GM12875 (cell line): ENCODE measurements at regions not wholly inside any gene's neighbourhood (a gene's known extent, or its start where the extent isn't known, plus 50 kb on each side); places are given as distances from the start of the nearest gene placed in this dataset.

ENCODE experiments used
- H3K4me3 ChIP-seq: one replicate; pipeline ENCODE4 v1.5.1; 2011; ENCODE audit warnings: low read depth, low read length, control low read depth
- CTCF ChIP-seq: IDR thresholded peaks from 2 replicates; pipeline ENCODE4 v1.5.1; 2011; ENCODE audit warnings: low read depth, mild to moderate bottlenecking, control low read depth, inconsistent platforms, low read length, moderate library complexity, borderline replicate concordance; ENCODE audit not compliant: insufficient read depth

- no peak for TF ChIP-seq CTCF
- H3K4me3 ChIP-seq: no peak overlapping the region
These were observed 745.1 kb upstream of the TENM3 start for GRCh38 chr4:181498148-181498547.

GRCh38 chr4:181502611-181503010, 740.6 kb upstream of the TENM3 start:
- H3K4me3 ChIP-seq: no peak overlapping the region
- TF ChIP-seq CTCF: no peak

DNA sequence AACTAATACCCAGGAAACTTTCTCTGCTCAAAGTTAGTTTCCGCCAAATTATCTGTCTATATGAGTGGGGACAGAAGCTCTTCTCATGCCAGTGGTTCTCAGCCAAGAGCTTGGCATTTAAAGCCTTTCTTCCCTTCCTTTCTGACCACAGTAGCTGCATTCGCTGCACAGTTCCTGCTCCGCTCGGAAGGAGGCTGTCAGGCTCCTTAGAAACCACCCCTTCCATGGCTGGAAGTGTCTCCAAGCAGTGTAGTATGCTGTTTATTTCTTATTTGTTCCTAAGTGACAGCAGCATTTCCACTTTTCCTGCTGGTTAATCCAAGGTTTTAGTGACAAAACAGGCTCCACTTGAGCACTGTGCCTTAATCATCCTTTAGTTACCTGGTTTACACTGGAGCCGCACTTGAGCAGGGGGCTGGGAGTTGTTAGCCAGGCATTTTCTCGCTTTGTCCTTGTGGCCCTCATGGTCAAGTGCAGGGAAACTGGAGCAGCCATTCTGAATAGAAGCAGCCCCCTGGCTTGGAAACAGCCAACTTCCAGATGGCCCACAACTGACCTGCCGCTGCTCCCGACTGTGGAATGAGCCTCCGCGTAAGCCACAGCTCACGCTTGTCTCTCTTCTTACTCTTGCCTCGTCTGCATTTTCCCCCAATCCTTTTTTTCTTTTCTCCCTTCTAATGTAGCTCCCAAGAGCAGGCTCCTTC, 739.4 kb upstream of the TENM3 start:
- no peak for TF ChIP-seq CTCF
- H3K4me3 ChIP-seq: no peak overlapping the region

DNA sequence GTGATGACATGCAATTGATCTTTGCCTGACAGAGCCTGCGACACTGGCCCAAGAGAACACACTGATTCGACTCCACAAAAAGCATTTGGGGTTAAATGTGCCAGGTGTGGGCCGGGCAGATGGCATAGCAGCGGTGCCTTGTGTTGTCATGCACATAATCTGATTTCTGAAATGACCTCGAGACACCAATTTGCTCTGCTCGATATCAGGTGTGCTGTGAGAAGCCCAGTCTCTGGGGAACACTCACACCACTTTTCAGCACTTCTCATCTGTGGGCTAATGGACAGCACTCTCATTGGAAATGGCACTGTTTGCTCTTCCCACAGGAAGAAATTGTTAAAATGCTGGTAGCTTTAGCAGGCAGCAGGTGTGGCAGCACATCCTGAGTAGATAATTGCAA, 738.3 kb upstream of the TENM3 start:
- TF ChIP-seq CTCF: no peak
- H3K4me3 ChIP-seq: no peak overlapping the region

DNA sequence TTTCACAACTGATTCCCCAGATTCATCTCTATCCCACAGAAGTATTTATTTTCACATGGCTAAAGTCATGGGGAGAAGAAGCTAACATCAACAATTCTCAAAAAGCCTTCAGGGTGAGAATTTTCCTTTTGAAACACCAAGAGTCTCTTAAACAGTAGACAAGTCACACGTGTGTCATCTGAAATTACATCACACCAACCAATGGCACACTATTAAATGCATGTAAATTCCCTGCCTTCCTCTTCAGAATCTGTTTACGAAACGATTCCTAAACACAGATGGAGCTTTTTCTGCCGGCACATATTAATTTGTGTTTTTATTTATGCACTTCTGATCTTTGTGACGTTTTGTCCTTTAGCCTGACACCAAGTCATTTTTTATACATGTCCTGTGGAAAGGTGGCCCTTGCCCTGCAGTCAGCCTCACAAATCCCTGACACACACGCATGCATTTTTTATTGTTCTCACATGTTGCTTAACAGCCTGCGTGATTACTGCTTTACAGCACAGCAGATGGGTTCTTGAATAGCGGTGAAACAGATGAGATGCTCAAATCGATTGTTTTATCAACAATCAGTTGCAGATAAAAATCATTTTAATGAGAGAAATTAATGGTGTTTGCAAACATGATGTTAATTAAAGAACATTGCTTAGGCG, 735.9 kb upstream of the TENM3 start:
- no peak for TF ChIP-seq CTCF

DNA sequence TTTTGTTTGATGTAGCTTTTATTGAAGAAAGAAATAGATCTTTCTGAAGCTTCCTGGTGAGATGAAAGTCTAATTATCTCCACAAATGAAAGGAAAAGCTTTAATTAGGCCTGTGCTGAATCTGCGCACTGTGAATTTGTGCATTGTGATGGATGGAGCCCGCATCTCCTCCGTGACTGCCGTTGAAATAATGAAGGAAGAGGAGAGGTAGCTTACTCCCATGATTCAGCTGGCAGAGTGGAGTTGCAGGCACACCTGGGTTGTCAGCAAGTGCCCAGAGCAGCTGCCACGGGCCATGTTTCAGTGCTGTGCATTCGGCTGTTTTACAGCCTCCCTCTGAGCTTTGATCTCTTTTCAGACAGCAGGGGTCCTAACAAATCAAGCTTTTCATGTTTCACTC, 735.3 kb upstream of the TENM3 start:
- no peak for TF ChIP-seq CTCF

More for the DNA sequence above, 735.9 kb upstream of the TENM3 start:
- H3K4me3 ChIP-seq: no peak overlapping the region

DNA sequence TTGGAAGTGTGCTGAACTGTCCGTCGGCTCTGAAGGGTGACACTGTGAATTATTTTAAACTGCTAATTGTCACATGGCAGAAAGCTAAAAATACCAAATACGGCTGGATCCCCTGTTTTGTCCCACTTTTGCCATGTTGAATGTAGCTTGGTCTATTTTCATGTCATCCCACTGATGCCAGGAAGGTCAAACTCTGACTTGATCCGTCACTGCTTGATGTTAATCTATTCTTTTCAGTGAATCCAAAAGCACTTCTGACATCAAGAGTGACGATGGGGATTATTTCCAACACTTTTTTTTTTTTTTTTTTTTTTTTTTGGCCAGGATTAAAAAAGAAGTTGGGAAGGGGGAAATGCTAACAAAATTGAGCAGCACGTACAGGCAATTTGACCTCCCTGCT, 734.6 kb upstream of the TENM3 start:
- TF ChIP-seq CTCF: no peak
- no peak overlapping the region for H3K4me3 ChIP-seq

More for the DNA sequence above, 735.3 kb upstream of the TENM3 start:
- no peak overlapping the region for H3K4me3 ChIP-seq
